ENCODE measurements at regions not wholly inside any gene's neighbourhood (a gene's known extent, or its start where the extent isn't known, plus 50 kb on each side); places are given as distances from the start of the nearest gene placed in this dataset.
"Not testable (repeated sequence)": the region's sequence is repeated elsewhere in the genome, so short reads cannot be mapped to it uniquely, and the experiment has no call there.

GRCh38 chr6:14216946-14217684, 99.5 kb downstream of the CD83 start:
- intact Hi-C loops (cut with DNase I): loop anchor here (10.0 kb wide), 1 partner anchor 1178 kb away; no protein-coding TSS in a partner anchor
- DNase-seq: no peak

DNA sequence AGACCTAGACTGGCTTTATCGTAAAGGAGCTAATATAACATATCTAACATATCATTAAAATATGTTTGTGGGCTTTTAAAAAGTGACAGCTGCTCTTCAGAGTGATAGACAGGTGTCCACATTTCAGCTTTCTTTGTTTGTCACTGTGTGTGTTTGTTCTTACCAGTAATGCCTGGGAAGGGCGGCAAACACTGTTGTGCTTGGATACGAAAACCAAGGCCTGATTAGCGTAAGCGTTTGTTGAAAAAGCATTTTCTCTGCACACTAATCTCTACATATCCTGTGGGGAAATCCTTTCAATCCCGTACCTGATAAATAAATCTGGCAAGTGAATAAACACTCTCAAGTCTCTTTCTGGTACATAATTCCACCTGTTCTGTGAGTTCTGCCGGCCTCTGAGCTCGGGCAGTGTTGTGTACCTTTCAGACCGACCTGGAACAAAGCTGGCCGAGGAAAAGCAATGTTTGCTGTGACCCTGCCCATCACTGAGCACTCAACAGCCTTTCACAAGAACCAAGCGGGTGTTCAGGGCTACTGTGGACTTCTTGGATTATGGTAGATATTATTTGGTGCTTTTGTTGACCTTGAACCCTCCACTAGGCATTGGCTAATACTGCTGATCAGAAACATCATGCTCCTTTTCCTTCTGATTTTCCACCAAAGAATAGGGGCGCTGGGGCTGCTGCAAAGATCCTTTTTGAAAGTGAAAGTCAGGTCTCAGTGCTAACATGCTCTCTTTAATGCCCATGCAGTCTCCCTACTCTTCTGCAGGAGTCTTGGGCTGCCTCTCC, 100.4 kb downstream of the CD83 start:
- intact Hi-C loops (cut with DNase I): loop anchor here (10.0 kb wide), 1 partner anchor 1177 kb away; no protein-coding TSS in a partner anchor
- no peak for DNase-seq

DNA sequence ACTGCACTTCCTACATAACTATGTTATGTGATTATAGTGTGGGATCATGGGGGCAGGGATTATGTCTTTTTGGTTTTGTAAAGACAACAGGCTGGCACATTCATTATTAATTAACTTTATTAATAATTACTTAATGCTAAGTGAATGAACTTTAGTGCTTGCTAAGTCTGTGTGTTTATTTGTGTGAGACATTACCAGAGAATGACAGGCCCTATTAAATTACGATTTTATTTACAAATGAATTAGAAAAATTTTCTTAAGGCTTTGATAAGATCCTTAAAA, 100.9 kb downstream of the CD83 start:
- no peak for DNase-seq
- intact Hi-C loops (cut with DNase I): loop anchor here (10.0 kb wide), 1 partner anchor 1176 kb away; no protein-coding TSS in a partner anchor

- no peak for DNase-seq
- intact Hi-C loops (cut with DNase I): no loop called here
These were observed 104.2 kb downstream of the CD83 start for GRCh38 chr6:14221564-14222279.

- DNase-seq: no peak
These were observed 105.4 kb downstream of the CD83 start for GRCh38 chr6:14222956-14223355.

DNA sequence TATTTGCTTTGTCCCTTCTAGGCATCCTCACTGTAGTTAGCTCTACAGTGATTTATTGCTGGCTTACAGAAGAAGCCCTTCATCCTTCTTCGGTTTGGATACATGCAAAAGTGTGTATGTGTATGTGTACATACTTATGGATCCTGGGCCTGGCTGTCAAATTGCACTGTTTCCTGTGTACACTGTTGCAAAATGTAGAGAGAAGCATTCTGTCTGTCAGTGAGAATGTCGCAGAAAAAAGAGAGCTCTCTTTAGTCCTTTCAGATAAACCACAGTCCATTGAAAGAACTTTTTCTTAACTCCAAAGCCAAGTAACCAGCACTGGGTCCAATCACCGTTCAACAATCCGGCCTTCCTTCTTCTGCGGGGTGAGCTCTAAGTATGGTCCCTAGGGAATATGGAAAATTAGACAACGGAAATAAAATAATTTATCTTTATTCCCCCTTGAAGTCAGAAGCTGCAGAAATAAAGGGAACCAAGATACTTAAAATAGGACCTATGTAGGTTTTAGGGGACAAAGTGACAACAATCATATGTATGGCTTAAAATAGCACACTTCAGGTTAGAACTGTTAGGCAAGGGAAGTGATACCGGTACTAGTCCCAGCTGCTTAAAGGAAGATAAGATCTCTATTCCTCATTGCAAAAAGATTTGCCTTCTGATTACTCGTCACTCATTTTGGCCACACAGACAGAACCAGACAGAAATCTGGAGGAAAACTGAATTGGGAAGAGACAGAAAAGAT, 107.0 kb downstream of the CD83 start:
- no peak for DNase-seq
- intact Hi-C loops (cut with DNase I): no loop called here

More at GRCh38 chr6:14222956-14223355, 105.4 kb downstream of the CD83 start:
- intact Hi-C loops (cut with DNase I): no loop called here

DNA sequence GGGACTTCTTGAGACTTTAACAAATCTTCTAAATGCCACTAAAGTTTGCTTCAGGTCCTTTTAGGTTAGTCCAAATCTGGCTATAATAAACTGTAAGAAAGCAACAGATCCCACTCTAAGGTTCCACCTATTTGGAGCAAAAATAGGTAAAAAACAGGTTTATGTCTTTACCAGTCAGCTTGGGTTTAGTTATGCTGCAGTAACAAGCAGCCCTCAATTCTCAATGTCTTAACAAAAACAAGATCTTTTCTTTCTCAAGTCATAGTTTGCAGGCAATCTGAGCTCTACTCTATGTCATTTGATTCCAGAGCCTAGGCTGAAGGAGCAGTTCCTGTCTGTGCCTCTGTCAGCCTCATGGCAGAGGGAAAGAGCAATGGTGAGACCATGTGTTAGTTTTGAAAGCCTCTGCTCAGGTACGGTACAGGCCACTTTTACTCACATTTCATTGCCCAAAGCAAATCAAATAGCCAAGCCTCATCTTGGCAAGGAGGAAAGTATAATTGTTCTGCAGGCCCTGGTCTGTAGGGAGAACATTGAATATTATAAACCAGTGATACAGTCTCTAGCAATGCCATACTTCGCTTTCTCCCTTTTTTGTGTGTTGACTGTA, 108.6 kb downstream of the CD83 start:
- intact Hi-C loops (cut with DNase I): no loop called here
- no peak for DNase-seq

GRCh38 chr6:14228571-14228970, 111.0 kb downstream of the CD83 start:
- intact Hi-C loops (cut with DNase I): no loop called here
- no peak for DNase-seq

DNA sequence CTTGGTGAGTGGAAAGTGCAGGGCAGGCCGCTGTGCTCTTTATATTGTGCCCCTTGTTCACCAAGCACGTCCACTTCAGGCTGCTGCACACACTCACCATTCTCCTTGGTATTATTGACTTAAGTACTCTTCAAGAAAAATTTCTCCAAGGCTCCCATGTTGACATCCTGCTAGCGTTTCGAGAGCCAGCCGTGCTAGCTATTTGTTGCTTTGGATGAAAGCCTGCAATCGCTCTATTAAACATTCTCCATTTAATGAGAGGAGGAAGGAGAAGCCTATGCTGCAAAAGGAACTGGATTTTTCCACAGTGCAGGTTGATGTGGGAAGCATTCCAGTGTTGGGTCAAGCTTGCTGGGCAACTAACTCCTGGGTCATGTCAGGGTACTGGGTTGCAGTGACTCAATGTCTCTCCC, 113.5 kb downstream of the CD83 start:
- intact Hi-C loops (cut with DNase I): no loop called here
- no peak for DNase-seq

DNA sequence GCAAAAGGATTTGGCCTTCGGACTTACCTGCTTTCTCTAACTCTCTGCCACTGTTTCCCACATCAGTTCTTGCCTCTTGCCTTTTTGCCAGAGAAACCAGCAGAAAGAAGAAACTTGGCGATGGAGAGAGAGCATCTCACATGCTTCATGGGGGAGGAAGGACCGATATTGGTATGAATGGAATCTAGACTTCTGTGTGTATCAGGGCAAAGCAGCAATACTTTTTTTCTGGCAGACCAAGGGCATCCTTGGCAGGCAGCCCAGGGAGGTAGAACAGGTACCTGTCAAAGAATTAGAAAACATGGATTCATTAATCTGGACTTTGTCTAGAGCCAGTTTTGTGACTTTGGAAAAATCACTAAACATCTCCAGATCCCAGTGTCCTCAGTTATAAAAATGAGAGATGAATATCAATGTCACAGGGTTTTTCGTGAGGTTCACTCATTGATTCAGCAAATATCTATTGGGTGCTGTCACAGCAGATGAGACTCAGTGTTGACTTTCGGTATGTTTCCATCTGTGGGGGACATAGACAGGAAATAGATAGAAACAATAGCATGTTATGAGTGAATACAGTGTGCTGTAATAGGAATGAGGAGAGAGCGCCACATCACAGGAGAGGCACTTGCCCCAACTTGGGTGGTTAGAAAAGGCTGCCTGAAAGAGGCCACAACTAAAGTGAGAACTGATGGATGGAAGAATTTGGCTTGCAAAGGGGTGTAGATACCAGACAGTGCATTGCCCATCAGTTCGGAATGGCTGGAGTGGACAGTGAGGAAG, 114.1 kb downstream of the CD83 start:
- DNase-seq: no peak
- intact Hi-C loops (cut with DNase I): no loop called here

DNA sequence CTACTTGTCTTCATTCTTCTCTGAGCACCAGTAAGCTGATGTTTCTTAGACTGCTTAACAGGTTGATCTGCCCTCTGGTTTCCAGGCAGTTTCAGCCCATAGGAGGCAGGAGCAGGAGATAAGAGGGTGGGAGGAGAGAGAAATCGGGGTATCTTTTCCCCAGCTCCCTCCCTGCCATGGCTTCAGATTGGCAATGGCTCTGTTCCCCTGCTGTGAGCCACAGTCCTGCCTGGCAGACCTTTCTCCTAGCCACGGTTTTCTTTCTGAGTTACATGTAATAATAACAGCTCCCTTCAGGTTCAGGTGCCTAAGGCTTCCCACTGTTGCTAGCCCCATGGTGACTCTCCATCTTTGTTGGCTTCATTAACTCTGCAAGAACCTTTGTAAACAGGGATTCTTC, 115.3 kb downstream of the CD83 start:
- no peak for DNase-seq
- intact Hi-C loops (cut with DNase I): no loop called here

DNA sequence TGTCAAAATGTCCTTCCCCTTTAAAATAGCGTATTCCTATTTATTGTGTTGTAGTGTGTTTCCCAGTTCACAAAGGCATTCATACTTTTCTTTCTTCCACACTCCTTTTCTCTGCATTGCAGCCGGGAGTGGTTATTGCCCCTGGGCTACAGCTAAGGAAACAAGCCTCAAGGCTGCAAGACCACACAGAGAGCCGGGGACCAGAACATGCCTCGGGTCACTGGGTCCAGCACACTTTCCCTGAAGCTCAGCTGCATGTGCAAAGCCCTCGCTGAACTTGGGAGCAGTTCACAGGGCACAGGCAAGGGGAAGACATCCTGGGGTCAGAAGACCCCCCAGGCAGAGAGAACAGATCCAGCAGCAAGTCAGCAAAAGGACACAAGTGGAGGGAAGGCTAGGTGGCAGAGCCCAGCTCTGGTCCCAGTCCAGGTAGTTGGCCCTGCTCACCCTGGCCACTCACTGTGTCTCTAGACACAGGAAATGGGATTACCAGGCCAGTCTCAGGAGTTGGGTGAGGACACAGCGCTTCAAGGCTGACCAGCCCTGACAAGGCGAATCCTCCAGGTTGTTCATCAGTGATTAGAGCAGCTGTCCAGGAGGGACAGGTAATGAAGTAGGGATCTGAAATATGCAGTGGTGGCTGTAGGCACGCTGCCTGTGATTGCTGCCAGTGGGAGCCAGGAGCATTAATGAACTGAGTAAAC, 118.2 kb downstream of the CD83 start:
- intact Hi-C loops (cut with DNase I): no loop called here
- DNase-seq: no peak

DNA sequence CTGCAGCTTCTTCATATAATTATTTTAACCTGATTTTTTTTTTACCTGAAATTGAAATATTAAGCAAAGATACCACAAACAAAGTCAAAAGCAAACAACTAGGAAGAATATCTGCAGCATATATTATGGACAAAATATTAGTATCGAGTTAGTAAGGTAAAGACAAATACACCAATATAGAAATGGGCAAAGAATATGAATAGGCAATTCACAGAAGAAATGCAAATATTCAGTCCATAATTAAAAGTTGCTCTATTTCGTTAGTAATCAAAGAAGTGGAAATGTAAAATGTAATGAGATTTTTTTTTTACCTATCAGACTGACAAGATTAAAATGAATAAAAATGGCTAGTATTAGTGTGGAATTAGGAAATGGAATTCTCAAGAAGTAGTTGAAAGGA, 121.5 kb downstream of the CD83 start:
- intact Hi-C loops (cut with DNase I): no loop called here
- no peak for DNase-seq

DNA sequence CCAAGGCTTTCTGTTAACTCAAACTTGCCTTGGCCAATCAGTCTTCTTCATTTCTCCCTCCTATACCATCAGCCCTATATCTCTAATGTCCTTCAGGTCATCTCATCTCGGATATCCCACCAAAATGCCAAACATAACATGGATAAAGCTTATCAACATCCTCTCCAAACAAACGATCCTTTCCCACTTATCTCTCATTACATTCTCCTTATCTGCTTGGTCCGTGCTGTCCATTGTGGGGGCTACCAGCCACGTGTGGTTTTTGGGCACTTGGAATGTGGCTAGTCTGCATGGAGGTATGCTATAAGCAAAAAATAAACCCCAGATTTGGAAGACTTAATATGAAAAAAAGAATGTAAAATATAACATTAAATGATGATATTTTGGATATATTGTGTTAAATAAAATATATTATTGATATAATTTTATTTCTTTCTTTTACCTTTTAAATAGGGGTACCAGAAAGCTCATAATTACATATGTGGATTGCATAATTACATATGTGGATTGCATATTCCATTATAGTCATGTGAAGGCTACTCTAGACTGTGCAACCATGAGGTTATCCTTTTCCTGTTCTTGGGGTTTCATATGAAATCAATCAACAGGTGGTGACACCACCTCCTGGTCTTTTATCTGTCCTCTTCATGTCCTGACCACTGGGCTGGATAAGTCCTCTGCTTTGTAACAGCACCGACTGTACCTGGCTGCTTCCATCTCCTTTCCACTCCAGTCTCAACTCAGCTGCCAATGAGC, 123.0 kb downstream of the CD83 start:
- intact Hi-C loops (cut with DNase I): no loop called here
- no peak for DNase-seq

DNA sequence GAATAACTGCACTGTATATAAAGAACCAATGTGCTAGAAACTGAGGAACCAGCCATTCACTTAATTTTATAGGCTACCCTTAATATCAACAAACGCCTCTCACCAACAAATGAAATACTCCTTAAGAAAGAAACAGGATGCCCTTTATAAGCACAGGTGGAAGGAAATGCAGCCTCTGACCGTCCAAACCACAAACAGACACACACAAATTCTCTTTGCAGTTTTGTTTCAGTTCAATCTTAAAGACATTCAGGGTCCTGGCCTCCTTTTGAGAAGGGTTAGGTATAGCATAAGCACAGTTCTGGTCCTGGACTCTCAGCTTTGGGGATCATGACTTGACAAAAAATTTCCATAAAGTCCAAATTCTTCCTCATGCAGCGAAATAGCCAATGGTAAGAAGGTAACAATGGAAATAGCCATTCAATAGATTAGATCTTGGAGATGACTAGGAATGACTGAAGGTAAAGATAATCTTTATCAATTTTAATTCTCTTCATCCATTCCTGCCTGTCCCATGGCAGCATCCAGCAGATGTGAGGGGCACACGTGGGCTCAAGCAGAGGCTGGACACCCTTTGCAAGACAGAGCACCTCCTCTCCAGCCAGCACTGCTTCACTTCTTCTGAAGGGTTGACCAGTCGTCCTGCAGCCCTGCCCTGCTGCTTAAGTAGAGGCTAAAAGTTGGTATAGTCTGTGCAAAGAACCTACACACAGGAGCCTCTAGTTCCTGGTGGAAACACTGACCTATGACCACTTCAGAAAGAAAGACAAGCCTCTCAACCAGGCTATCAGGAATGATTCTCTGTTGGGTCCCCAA, 123.9 kb downstream of the CD83 start:
- no peak for DNase-seq

DNA sequence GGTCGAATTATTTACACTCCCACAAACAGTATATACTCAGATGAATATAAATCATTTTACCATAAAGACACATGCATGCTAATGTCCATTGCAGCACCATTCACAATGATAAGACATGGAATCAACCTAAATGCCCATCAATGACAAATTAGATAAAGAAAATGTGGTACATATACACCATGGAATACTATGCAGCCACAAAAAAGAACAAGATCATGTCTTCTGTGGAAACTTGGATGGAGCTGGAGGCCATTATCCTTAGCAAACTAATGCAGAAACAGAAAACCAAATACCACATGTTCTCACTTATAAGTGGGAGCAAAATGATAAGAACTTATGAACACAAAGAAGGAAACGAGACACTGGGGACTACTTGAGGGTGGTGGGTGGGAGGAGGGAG, 125.3 kb downstream of the CD83 start:
- intact Hi-C loops (cut with DNase I); DNase-seq: not testable (repeated sequence)

More for the DNA sequence above, 123.9 kb downstream of the CD83 start:
- intact Hi-C loops (cut with DNase I): no loop called here

DNA sequence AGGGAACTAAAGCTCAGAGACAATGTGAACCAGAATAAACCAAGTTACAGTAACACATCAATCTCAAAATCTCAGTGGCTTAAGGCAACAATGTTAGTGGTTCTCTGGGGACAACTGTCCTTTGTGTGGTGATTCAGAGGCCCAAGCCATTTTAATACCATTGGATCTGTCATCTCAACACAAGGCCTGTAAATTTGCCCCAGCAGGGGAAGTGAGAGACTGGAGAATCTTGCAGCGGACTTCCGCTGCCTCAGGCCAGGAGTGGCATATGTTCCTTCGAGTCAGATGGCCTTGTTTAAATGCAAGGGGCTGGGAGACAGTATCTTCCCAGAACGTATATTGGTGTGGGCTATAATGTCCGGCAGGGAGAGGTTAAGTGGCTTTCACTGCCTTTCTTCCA, 126.0 kb downstream of the CD83 start:
- DNase-seq: no peak
- intact Hi-C loops (cut with DNase I): no loop called here

Measured in posterior cingulate gyrus (tissue), 11 donors.